ENCODE measurements at regions not wholly inside any gene's neighbourhood (a gene's known extent, or its start where the extent isn't known, plus 50 kb on each side); places are given as distances from the start of the nearest gene placed in this dataset.

- H3K4me3 ChIP-seq = no peak overlapping the region
- ChIA-PET CTCF (no interaction called here), POLR2A (no interaction called here), RAD21 (ENCODE audit: unreplicated experiment) (no interaction called here), SMC1A (ENCODE audit: uncharacterized antibody, unreplicated experiment) (no interaction called here)
- DNase-seq (ENCODE audit: low read depth, low spot score) (no peak), ATAC-seq (no peak), FAIRE-seq (no peak)
- no peaks in the 10 kb centered on the region for H4K20me1 ChIP-seq (ENCODE audit: control insufficient read depth, insufficient read depth)
- in situ Hi-C loops (cut with MboI) = no loop called here
- TF ChIP-seq MYB (IDR thresholded peaks at IDR 0.05; ENCODE audit: borderline replicate concordance, low read depth, low read length) (no peak), ZSCAN29 (IDR thresholded peaks at IDR 0.05) (no peak), SMARCA5 (IDR thresholded peaks at IDR 0.05) (no peak), ZBTB11 (CRISPR knock-in tag; IDR thresholded peaks at IDR 0.05) (no peak), PAX5 (IDR thresholded peaks at IDR 0.05; ENCODE audit: borderline replicate concordance, low read depth, low read length) (no peak)
- H3K36me3 ChIP-seq (ENCODE audit: control insufficient read depth in 2 of 2, insufficient read depth in 2 of 2, low read length in 1 of 2) = no peaks in the 10 kb centered on the region
- H3K27ac ChIP-seq (ENCODE audit: control insufficient read depth, insufficient read depth) = no peak overlapping the region
- no peaks in the 10 kb centered on the region for H3K79me2 ChIP-seq (ENCODE audit: control insufficient read depth, insufficient read depth, low read length)
- intact Hi-C loops (cut with micrococcal nuclease; ENCODE audit: unreplicated experiment) = no loop called here
- 21% methylated on average over 9 of the region's 9 CpGs for WGBS (ENCODE audit: insufficient coverage, insufficient replicate concordance, low lambda C conversion rate, missing lambda C conversion rate)
- 0 out of 4 replicates have a peak, but pooled peaks cover 0 to 3% of the 10 kb centered on the region in 2 experiments for H3K27me3 ChIP-seq (replicated peaks in 1 of 2; ENCODE audit: control insufficient read depth in 2 of 2, insufficient read depth in 2 of 2, low read length in 1 of 2)
- H2AFZ ChIP-seq (ENCODE audit: control insufficient read depth, low read depth, low read length) = no peak overlapping the region
- H3K9me3 ChIP-seq (replicated peaks; ENCODE audit: control insufficient read depth, insufficient read depth, low read length) = no peaks in the 10 kb centered on the region
- no peaks in the 10 kb centered on the region for H3K4me1 ChIP-seq (ENCODE audit: control insufficient read depth, insufficient read depth, low read length)
- no TSS peak for BruUV-seq (replicated peaks)
- H3K9ac ChIP-seq (ENCODE audit: control insufficient read depth, insufficient read depth, low read length) = no peak overlapping the region
- H3K4me2 ChIP-seq (ENCODE audit: control insufficient read depth, insufficient read depth) = no peak overlapping the region
These were observed 219.4 kb upstream of the SSTR4 start for GRCh38 chr20:22815603-22816315.

Data from GM12878 (cell line).